HG03558 (cell line): ENCODE measurements at regions not wholly inside any gene's neighbourhood (a gene's known extent, or its start where the extent isn't known, plus 50 kb on each side); places are given as distances from the start of the nearest gene placed in this dataset.
"Not testable (repeated sequence)": the region's sequence is repeated elsewhere in the genome, so short reads cannot be mapped to it uniquely, and the experiment has no call there.

Source experiments
- ATAC-seq: cut with Tn5 transposase; IDR thresholded peaks from one replicate; pipeline ENCODE4 v1.9.1; 2021; ENCODE audit warnings: moderate number of reproducible peaks; ENCODE audit not compliant: unreplicated experiment; ENCODE audit errors: extremely low read depth

- no peak for ATAC-seq
Observed at GRCh38 chr4:58451707-58452106, 1341.5 kb upstream of the IGFBP7 start.

GRCh38 chr4:58435871-58436270 lies 1325.7 kb upstream of the IGFBP7 start:
- no peak for ATAC-seq

- no peak for ATAC-seq
Observed at GRCh38 chr4:58413849-58414248, 1303.7 kb upstream of the IGFBP7 start.

- ATAC-seq: no peak
Observed at GRCh38 chr4:58411904-58412303, 1301.7 kb upstream of the IGFBP7 start.

GRCh38 chr4:58406762-58407161 lies 1296.6 kb upstream of the IGFBP7 start:
- no peak for ATAC-seq

GRCh38 chr4:58368221-58368620 lies 1258.0 kb upstream of the IGFBP7 start:
- ATAC-seq: no peak

- ATAC-seq: no peak
Observed at GRCh38 chr4:58360354-58361133, 1250.4 kb upstream of the IGFBP7 start.

- no peak for ATAC-seq
Observed at GRCh38 chr4:58359590-58359989, 1249.4 kb upstream of the IGFBP7 start.

- ATAC-seq: no peak
Observed at GRCh38 chr4:58357947-58358346, 1247.8 kb upstream of the IGFBP7 start.

GRCh38 chr4:58325070-58325469 lies 1214.9 kb upstream of the IGFBP7 start:
- no peak for ATAC-seq

GRCh38 chr4:58313444-58313843 lies 1203.3 kb upstream of the IGFBP7 start:
- no peak for ATAC-seq

GRCh38 chr4:58303456-58303855 lies 1193.3 kb upstream of the IGFBP7 start:
- no peak for ATAC-seq

- no peak for ATAC-seq
Observed at GRCh38 chr4:58301376-58301999, 1191.3 kb upstream of the IGFBP7 start.

- no peak for ATAC-seq
Observed at GRCh38 chr4:58286335-58286734, 1176.2 kb upstream of the IGFBP7 start.

- ATAC-seq: not testable (repeated sequence)
Observed at GRCh38 chr4:58280928-58281327, 1170.7 kb upstream of the IGFBP7 start.

GRCh38 chr4:58275856-58276255 lies 1165.7 kb upstream of the IGFBP7 start:
- no peak for ATAC-seq

- no peak for ATAC-seq
Observed at GRCh38 chr4:58274553-58274952, 1164.4 kb upstream of the IGFBP7 start.

GRCh38 chr4:58272311-58272710 lies 1162.1 kb upstream of the IGFBP7 start:
- no peak for ATAC-seq

- ATAC-seq: no peak
Observed at GRCh38 chr4:58265734-58266133, 1155.5 kb upstream of the IGFBP7 start.

- no peak for ATAC-seq
Observed at GRCh38 chr4:58261526-58261925, 1151.3 kb upstream of the IGFBP7 start.

GRCh38 chr4:58254291-58254690 lies 1144.1 kb upstream of the IGFBP7 start:
- ATAC-seq: no peak

GRCh38 chr4:58252656-58253055 lies 1142.5 kb upstream of the IGFBP7 start:
- no peak for ATAC-seq
